Inflammatory macrophage (primary cell): ENCODE measurements at regions not wholly inside any gene's neighbourhood (a gene's known extent, or its start where the extent isn't known, plus 50 kb on each side); places are given as distances from the start of the nearest gene placed in this dataset.
"Not testable (repeated sequence)": the region's sequence is repeated elsewhere in the genome, so short reads cannot be mapped to it uniquely, and the experiment has no call there.

ENCODE experiments used
- DNase-seq, 2 donors: peaks; one replicate each; pipeline ENCODE4 v3.0.0-alpha.2; 2020 to 2022

- not testable (repeated sequence) for DNase-seq
These were observed 94.4 kb downstream of the TRIM43 start for GRCh38 chr2:95686056-95686825.

- peak; percentile 10 to 21 for DNase-seq
These were observed 96.1 kb downstream of the TRIM43 start for GRCh38 chr2:95687852-95688251.

- not testable (repeated sequence) for DNase-seq
These were observed 99.4 kb downstream of the TRIM43 start for GRCh38 chr2:95691210-95691609.

GRCh38 chr2:95693071-95693846, 101.5 kb downstream of the TRIM43 start:
- DNase-seq = not testable (repeated sequence)

GRCh38 chr2:95695613-95696012, 103.8 kb downstream of the TRIM43 start:
- DNase-seq = no peak

- no peak for DNase-seq
These were observed 106.3 kb downstream of the TRIM43 start for GRCh38 chr2:95698146-95698545.

- not testable (repeated sequence) for DNase-seq
These were observed 107.7 kb downstream of the TRIM43 start for GRCh38 chr2:95699201-95700184.

- peak; percentile 80 for DNase-seq
These were observed 108.7 kb downstream of the TRIM43 start for GRCh38 chr2:95700519-95700918.

GRCh38 chr2:95702471-95702870, 110.7 kb downstream of the TRIM43 start:
- DNase-seq = no peak

GRCh38 chr2:95707161-95707560, 115.4 kb downstream of the TRIM43 start:
- DNase-seq = not testable (repeated sequence)

- DNase-seq = no peak
These were observed 116.0 kb downstream of the TRIM43 start for GRCh38 chr2:95707837-95708236.

GRCh38 chr2:95709831-95710230, 118.0 kb downstream of the TRIM43 start:
- DNase-seq = no peak

GRCh38 chr2:95713470-95714177, 121.8 kb downstream of the TRIM43 start:
- not testable (repeated sequence) for DNase-seq

- DNase-seq = not testable (repeated sequence)
These were observed 122.6 kb downstream of the TRIM43 start for GRCh38 chr2:95714398-95714797.

GRCh38 chr2:95719473-95720060, 127.8 kb downstream of the TRIM43 start:
- no peak for DNase-seq

- DNase-seq = no peak
These were observed 129.9 kb downstream of the TRIM43 start for GRCh38 chr2:95721726-95722125.

GRCh38 chr2:95722131-95722697, 130.4 kb downstream of the TRIM43 start:
- DNase-seq = no peak

GRCh38 chr2:95723627-95724210, 131.9 kb downstream of the TRIM43 start:
- not testable (repeated sequence) for DNase-seq

- not testable (repeated sequence) for DNase-seq
These were observed 133.4 kb downstream of the TRIM43 start for GRCh38 chr2:95725191-95725590.

GRCh38 chr2:95725677-95726076, 133.9 kb downstream of the TRIM43 start:
- peak; percentile 20 to 64 for DNase-seq

- not testable (repeated sequence) for DNase-seq
These were observed 135.6 kb downstream of the TRIM43 start for GRCh38 chr2:95727420-95727819.
